Liver (tissue), 8 donors: ENCODE measurements at regions not wholly inside any gene's neighbourhood (a gene's known extent, or its start where the extent isn't known, plus 50 kb on each side); places are given as distances from the start of the nearest gene placed in this dataset.

Experiments used
- DNase-seq: peaks from one replicate; pipeline ENCODE4 v3.0.0-alpha.2; 2017; ENCODE audit warnings: low spot score
- H3K27ac ChIP-seq, 2 donors: one replicate each; pipeline ENCODE4 v1.7.0; 2013; ENCODE audit warnings: inconsistent platforms in 2 of 2, low read length in 2 of 2, control low read depth in 1 of 2, low read depth in 1 of 2, mild to moderate bottlenecking in 1 of 2
- H3K27me3 ChIP-seq, 4 donors: one replicate each; pipeline versions ENCODE4 v1.6.1 to v1.7.0; 2013; ENCODE audit warnings: low read length in 3 of 4, inconsistent platforms in 1 of 4, mild to moderate bottlenecking in 1 of 4, moderate library complexity in 1 of 4; ENCODE audit not compliant: control insufficient read depth in 4 of 4, insufficient read depth in 4 of 4
- H3K36me3 ChIP-seq, 4 donors: one replicate each; pipeline versions ENCODE4 v1.6.1 to v1.7.0; 2013; ENCODE audit warnings: low read length in 3 of 4, mild to moderate bottlenecking in 3 of 4, low read depth in 1 of 4, moderate library complexity in 1 of 4; ENCODE audit not compliant: control insufficient read depth in 4 of 4, insufficient read depth in 3 of 4
- H3K4me1 ChIP-seq, 4 donors: one replicate each; pipeline versions ENCODE4 v1.6.1 to v1.7.0; 2013; ENCODE audit warnings: low read length in 3 of 4, mild to moderate bottlenecking in 3 of 4, moderate library complexity in 1 of 4; ENCODE audit not compliant: control insufficient read depth in 4 of 4, insufficient read depth in 4 of 4
- H3K4me3 ChIP-seq, 3 donors: one replicate each; pipeline versions ENCODE4 v1.6.1 to v1.7.0; 2013; ENCODE audit warnings: low read length in 3 of 3, control low read depth in 1 of 3, low read depth in 1 of 3, mild to moderate bottlenecking in 1 of 3
- H3K9ac ChIP-seq, 2 donors: one replicate each; pipeline ENCODE4 v1.7.0; 2013; ENCODE audit warnings: low read length in 2 of 2, mild to moderate bottlenecking in 2 of 2, moderate library complexity in 2 of 2, control low read depth in 1 of 2, low read depth in 1 of 2
- H3K9me3 ChIP-seq, 4 donors: one replicate each; pipeline versions ENCODE4 v1.6.1 to v1.7.0; 2013; ENCODE audit warnings: low read length in 3 of 4; ENCODE audit not compliant: control insufficient read depth in 4 of 4
- EGR1 ChIP-seq, 2 donors: IDR thresholded peaks; 2 replicates each; pipeline ENCODE4 v1.6.1; 2016 to 2018; ENCODE audit warnings: antibody characterized with exemption in 2 of 2, low read depth in 2 of 2
- FOXA2 ChIP-seq: IDR thresholded peaks from 2 replicates; pipeline ENCODE4 v1.6.1; 2016; ENCODE audit warnings: antibody characterized with exemption
- GABPA ChIP-seq, 2 donors: IDR thresholded peaks in 1 of 2; conservative IDR thresholded peaks in 1 of 2; 2 replicates each; pipeline ENCODE4 v1.6.1; 2016; ENCODE audit warnings: antibody characterized with exemption in 2 of 2, mild to moderate bottlenecking in 1 of 2, moderate library complexity in 1 of 2
- HNF4A ChIP-seq, 2 donors: conservative IDR thresholded peaks; 2 replicates each; pipeline ENCODE4 v1.6.1; 2016; ENCODE audit warnings: antibody characterized with exemption in 2 of 2, mild to moderate bottlenecking in 2 of 2
- HNF4G ChIP-seq: IDR thresholded peaks from 2 replicates; pipeline ENCODE4 v1.6.1; 2016; ENCODE audit warnings: antibody characterized with exemption
- JUND ChIP-seq, 2 donors: IDR thresholded peaks; 2 replicates each; pipeline ENCODE4 v1.6.1; 2016; ENCODE audit warnings: antibody characterized with exemption in 2 of 2
- NR2F2 ChIP-seq: IDR thresholded peaks from 2 replicates; pipeline ENCODE4 v1.6.1; 2016; ENCODE audit warnings: antibody characterized with exemption
- RAD21 ChIP-seq, 2 donors: IDR thresholded peaks; 2 replicates each; pipeline ENCODE4 v1.6.1; 2016; ENCODE audit warnings: antibody characterized with exemption in 2 of 2, mild to moderate bottlenecking in 2 of 2
- SP1 ChIP-seq: IDR thresholded peaks from 2 replicates; pipeline ENCODE4 v1.6.1; 2018; ENCODE audit warnings: antibody characterized with exemption, mild to moderate bottlenecking
- TAF1 ChIP-seq: conservative IDR thresholded peaks from 2 replicates; pipeline ENCODE4 v1.6.1; 2016; ENCODE audit warnings: antibody characterized with exemption, mild to moderate bottlenecking
- WGBS: extraction: QIAGEN DNeasy Blood & Tissue Kit; methylation state at CpG from one replicate; pipeline ENCODE4 v1.1.7; 2013; 5-methylcytosine and 5-hydroxymethylcytosine counted together
- TF ChIP-seq, protein P1 (sequence below): IDR thresholded peaks from 2 replicates; pipeline ENCODE4 v1.6.1; 2016; ENCODE audit warnings: antibody characterized with exemption
- TF ChIP-seq, protein P2 (sequence below): fragments of 150-350 bp; IDR thresholded peaks from 2 replicates; pipeline ENCODE4 v1.5.1; 2017; ENCODE audit warnings: improper control_type of control experiment, low read depth, low read length; ENCODE audit not compliant: missing input control
- TF ChIP-seq, protein P3 (sequence below): IDR thresholded peaks from 2 replicates; pipeline ENCODE4 v1.6.1; 2016; ENCODE audit warnings: antibody characterized with exemption
- TF ChIP-seq, protein P4 (sequence below): IDR thresholded peaks from 2 replicates; pipeline ENCODE4 v1.6.1; 2016; ENCODE audit warnings: antibody characterized with exemption, mild to moderate bottlenecking
- donor health status: healthy.
- donor health status: healthy.
- donor health status: healthy.
- donor health status: healthy.
- donor health status: healthy.

DNA sequence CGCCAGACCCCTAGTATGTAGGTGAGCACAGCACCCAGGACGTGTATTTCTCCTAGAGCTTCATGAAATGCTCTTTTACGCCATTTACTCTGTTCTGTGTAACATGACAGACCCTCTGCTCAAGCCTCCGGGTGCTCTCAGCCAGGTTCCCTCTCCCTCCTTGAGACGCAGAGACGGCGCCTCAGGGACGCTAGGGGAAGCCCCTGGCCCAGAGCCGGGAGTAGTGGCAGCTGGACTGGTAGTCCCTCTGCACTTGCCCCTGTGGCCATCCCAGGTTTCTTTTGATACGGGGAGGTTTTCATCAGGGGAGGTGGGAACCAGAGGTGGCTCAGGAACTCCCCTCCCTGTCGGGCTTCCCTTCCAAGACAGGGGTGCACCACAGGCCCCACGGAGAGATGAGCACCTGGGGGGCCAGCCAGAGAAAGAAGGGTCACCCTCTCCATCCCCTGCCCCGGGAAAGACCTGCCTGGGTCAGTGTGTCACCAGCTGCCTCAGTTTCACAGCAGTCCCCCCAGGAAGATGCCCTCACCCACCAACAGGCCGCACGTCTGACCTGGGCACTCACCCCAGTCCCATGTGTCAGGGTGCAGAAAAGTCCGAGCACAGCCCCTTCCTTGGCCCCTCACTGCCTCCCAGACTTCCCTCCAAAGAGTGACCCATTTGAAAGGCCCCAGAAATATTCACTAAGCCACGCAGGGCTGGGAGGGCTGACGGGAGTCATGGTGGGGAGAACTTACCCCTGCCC, 58.1 kb upstream of the AFDN start:
- 93% methylated on average over 18 of the region's 18 CpGs for WGBS
- no peak for TF ChIP-seq EGR1 (IDR thresholded peaks at IDR 0.05; ENCODE audit: low read depth in 2 of 2)
- TF ChIP-seq, protein P1, sequence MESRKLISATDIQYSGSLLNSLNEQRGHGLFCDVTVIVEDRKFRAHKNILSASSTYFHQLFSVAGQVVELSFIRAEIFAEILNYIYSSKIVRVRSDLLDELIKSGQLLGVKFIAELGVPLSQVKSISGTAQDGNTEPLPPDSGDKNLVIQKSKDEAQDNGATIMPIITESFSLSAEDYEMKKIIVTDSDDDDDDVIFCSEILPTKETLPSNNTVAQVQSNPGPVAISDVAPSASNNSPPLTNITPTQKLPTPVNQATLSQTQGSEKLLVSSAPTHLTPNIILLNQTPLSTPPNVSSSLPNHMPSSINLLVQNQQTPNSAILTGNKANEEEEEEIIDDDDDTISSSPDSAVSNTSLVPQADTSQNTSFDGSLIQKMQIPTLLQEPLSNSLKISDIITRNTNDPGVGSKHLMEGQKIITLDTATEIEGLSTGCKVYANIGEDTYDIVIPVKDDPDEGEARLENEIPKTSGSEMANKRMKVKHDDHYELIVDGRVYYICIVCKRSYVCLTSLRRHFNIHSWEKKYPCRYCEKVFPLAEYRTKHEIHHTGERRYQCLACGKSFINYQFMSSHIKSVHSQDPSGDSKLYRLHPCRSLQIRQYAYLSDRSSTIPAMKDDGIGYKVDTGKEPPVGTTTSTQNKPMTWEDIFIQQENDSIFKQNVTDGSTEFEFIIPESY: no peak
- no peak for TF ChIP-seq HNF4G
- TF ChIP-seq GABPA (IDR thresholded peaks at IDR 0.05 in 1 of 2, conservative IDR thresholded peaks at IDR 0.05 in 1 of 2): no peak
- TF ChIP-seq HNF4A (conservative IDR thresholded peaks at IDR 0.05): no peak
- TF ChIP-seq FOXA2: no peak
- TF ChIP-seq, protein P2, sequence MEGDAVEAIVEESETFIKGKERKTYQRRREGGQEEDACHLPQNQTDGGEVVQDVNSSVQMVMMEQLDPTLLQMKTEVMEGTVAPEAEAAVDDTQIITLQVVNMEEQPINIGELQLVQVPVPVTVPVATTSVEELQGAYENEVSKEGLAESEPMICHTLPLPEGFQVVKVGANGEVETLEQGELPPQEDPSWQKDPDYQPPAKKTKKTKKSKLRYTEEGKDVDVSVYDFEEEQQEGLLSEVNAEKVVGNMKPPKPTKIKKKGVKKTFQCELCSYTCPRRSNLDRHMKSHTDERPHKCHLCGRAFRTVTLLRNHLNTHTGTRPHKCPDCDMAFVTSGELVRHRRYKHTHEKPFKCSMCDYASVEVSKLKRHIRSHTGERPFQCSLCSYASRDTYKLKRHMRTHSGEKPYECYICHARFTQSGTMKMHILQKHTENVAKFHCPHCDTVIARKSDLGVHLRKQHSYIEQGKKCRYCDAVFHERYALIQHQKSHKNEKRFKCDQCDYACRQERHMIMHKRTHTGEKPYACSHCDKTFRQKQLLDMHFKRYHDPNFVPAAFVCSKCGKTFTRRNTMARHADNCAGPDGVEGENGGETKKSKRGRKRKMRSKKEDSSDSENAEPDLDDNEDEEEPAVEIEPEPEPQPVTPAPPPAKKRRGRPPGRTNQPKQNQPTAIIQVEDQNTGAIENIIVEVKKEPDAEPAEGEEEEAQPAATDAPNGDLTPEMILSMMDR: no peak
- TF ChIP-seq RAD21 (IDR thresholded peaks at IDR 0.05): no peak
- TF ChIP-seq SP1: no peak
- TF ChIP-seq, protein P3, sequence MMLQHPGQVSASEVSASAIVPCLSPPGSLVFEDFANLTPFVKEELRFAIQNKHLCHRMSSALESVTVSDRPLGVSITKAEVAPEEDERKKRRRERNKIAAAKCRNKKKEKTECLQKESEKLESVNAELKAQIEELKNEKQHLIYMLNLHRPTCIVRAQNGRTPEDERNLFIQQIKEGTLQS: no peak
- TF ChIP-seq TAF1: no peak
- no peak for TF ChIP-seq JUND (IDR thresholded peaks at IDR 0.05)
- no peak for TF ChIP-seq NR2F2
- TF ChIP-seq, protein P4, sequence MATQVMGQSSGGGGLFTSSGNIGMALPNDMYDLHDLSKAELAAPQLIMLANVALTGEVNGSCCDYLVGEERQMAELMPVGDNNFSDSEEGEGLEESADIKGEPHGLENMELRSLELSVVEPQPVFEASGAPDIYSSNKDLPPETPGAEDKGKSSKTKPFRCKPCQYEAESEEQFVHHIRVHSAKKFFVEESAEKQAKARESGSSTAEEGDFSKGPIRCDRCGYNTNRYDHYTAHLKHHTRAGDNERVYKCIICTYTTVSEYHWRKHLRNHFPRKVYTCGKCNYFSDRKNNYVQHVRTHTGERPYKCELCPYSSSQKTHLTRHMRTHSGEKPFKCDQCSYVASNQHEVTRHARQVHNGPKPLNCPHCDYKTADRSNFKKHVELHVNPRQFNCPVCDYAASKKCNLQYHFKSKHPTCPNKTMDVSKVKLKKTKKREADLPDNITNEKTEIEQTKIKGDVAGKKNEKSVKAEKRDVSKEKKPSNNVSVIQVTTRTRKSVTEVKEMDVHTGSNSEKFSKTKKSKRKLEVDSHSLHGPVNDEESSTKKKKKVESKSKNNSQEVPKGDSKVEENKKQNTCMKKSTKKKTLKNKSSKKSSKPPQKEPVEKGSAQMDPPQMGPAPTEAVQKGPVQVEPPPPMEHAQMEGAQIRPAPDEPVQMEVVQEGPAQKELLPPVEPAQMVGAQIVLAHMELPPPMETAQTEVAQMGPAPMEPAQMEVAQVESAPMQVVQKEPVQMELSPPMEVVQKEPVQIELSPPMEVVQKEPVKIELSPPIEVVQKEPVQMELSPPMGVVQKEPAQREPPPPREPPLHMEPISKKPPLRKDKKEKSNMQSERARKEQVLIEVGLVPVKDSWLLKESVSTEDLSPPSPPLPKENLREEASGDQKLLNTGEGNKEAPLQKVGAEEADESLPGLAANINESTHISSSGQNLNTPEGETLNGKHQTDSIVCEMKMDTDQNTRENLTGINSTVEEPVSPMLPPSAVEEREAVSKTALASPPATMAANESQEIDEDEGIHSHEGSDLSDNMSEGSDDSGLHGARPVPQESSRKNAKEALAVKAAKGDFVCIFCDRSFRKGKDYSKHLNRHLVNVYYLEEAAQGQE: no peak

More for the DNA sequence above, 58.1 kb upstream of the AFDN start:
- no peaks in the 10 kb centered on the region for H3K36me3 ChIP-seq
- H3K4me3 ChIP-seq: no peak overlapping the region
- H3K4me1 ChIP-seq: peaks cover 8 to 21% (median 13%) of the 10 kb centered on the region in 4 donors
- no peak for DNase-seq
- no peak overlapping the region for H3K27ac ChIP-seq
- H3K27me3 ChIP-seq: no peaks in the 10 kb centered on the region
- no peaks in the 10 kb centered on the region for H3K9me3 ChIP-seq
- no peak overlapping the region for H3K9ac ChIP-seq
